GM23338 (cell line): ENCODE measurements at regions not wholly inside any gene's neighbourhood (a gene's known extent, or its start where the extent isn't known, plus 50 kb on each side); places are given as distances from the start of the nearest gene placed in this dataset.

ENCODE experiments used
- ATAC-seq: fragments of 200-7000 bp; cut with Tn5 transposase; 3 replicates; pipeline ENCODE4 v1.9.1; 2020
- DNase-seq: peaks from one replicate; pipeline ENCODE4 v3.0.0-alpha.2; 2015; ENCODE audit warnings: low spot score
- H2AFZ ChIP-seq: fragments of 200-600 bp; sonication (generic); 2 replicates; pipeline ENCODE4 v1.8.0; 2016; ENCODE audit warnings: antibody characterized with exemption, mild to moderate bottlenecking, moderate library complexity
- H3F3A ChIP-seq: fragments of 200-600 bp; sonication (generic); replicated peaks from 2 replicates; pipeline ENCODE4 v1.8.0; 2017; ENCODE audit warnings: antibody characterized with exemption, mixed run types, low read depth
- H3K27ac ChIP-seq: fragments of 200-600 bp; sonication (generic); 2 replicates; pipeline ENCODE4 v1.6.1; 2016; ENCODE audit warnings: low read depth
- H3K27me3 ChIP-seq: fragments of 200-600 bp; sonication (generic); 2 replicates; pipeline ENCODE4 v1.8.0; 2016; ENCODE audit warnings: mild to moderate bottlenecking, mixed run types, moderate library complexity; ENCODE audit not compliant: insufficient read depth
- H3K36me3 ChIP-seq: fragments of 200-600 bp; sonication (generic); 2 replicates; pipeline ENCODE4 v1.8.0; 2016; ENCODE audit warnings: mild to moderate bottlenecking; ENCODE audit not compliant: insufficient read depth
- H3K4me1 ChIP-seq: fragments of 200-600 bp; sonication (generic); 2 replicates; pipeline ENCODE4 v1.8.0; 2016; ENCODE audit warnings: mild to moderate bottlenecking, moderate library complexity; ENCODE audit not compliant: insufficient read depth
- H3K4me2 ChIP-seq: fragments of 200-600 bp; sonication (generic); 2 replicates; pipeline ENCODE4 v1.7.1; 2017; ENCODE audit warnings: mixed run types
- H3K4me3 ChIP-seq: fragments of 200-600 bp; sonication (generic); 2 replicates; pipeline ENCODE4 v1.6.1; 2016; ENCODE audit warnings: mixed run types
- H3K79me2 ChIP-seq: fragments of 200-600 bp; sonication (generic); replicated peaks from 2 replicates; pipeline ENCODE4 v1.8.0; 2017; ENCODE audit warnings: mild to moderate bottlenecking; ENCODE audit not compliant: insufficient read depth
- H3K9me2 ChIP-seq: fragments of 200-600 bp; sonication (generic); 2 replicates; pipeline ENCODE4 v1.8.0; 2017; ENCODE audit not compliant: insufficient read depth
- H4K20me1 ChIP-seq: fragments of 200-600 bp; sonication (generic); replicated peaks from 2 replicates; pipeline ENCODE4 v1.8.0; 2017; ENCODE audit warnings: mild to moderate bottlenecking; ENCODE audit not compliant: insufficient read depth
- H3K27ac Mint-ChIP-seq: 2 replicates; pipeline ENCODE4 v1.8.0; 2020; ENCODE audit warnings: inconsistent platforms, mild to moderate bottlenecking, moderate library complexity, mixed read lengths
- H3K27me3 Mint-ChIP-seq: 3 replicates; pipeline ENCODE4 v1.8.0; 2022; ENCODE audit warnings: low read depth, mild to moderate bottlenecking, moderate library complexity, mixed read lengths, inconsistent platforms; ENCODE audit not compliant: insufficient read depth, poor library complexity
- H3K36me3 Mint-ChIP-seq: 3 replicates; pipeline ENCODE4 v1.8.0; 2021; ENCODE audit warnings: low read depth, mild to moderate bottlenecking, inconsistent platforms, moderate library complexity, mixed read lengths
- H3K4me1 Mint-ChIP-seq: 3 replicates; pipeline ENCODE4 v1.8.0; 2020; ENCODE audit warnings: mild to moderate bottlenecking, inconsistent platforms, mixed read lengths
- H3K4me3 Mint-ChIP-seq: 3 replicates; pipeline ENCODE4 v1.8.0; 2021; ENCODE audit warnings: moderate library complexity, mild to moderate bottlenecking, inconsistent platforms, mixed read lengths
- H3K9me3 Mint-ChIP-seq: 3 replicates; pipeline ENCODE4 v1.8.0; 2020; ENCODE audit warnings: moderate library complexity, mild to moderate bottlenecking, inconsistent platforms, mixed read lengths
- CREB1 ChIP-seq: fragments of 250-450 bp; sonication (Bioruptor Pico); IDR thresholded peaks from 2 replicates; pipeline ENCODE4 v1.5.0; 2020; ENCODE audit warnings: low read depth, mild to moderate bottlenecking, moderate library complexity
- EZH2 ChIP-seq: fragments of 200-600 bp; sonication (generic); IDR thresholded peaks from one replicate; pipeline ENCODE4 v1.8.0; 2017; ENCODE audit warnings: antibody characterized with exemption, mild to moderate bottlenecking, low read depth; ENCODE audit not compliant: unreplicated experiment
- EZH2phosphoT487 ChIP-seq: fragments of 200-600 bp; sonication (generic); IDR thresholded peaks from one replicate; pipeline ENCODE4 v1.8.1; 2018; ENCODE audit warnings: antibody characterized with exemption; ENCODE audit not compliant: unreplicated experiment
- JUNB ChIP-seq: IDR thresholded peaks from one replicate; pipeline ENCODE4 v1.6.1; 2016; ENCODE audit warnings: antibody characterized with exemption; ENCODE audit not compliant: unreplicated experiment
- NANOG ChIP-seq: IDR thresholded peaks from 2 replicates; pipeline ENCODE4 v1.6.1; 2016; ENCODE audit warnings: antibody characterized with exemption, borderline replicate concordance
- POLR2AphosphoS5 ChIP-seq: IDR thresholded peaks from 2 replicates; pipeline ENCODE4 v1.6.1; 2016; ENCODE audit warnings: antibody characterized with exemption, low read depth
- STAT1 ChIP-seq: IDR thresholded peaks from one replicate; pipeline ENCODE4 v1.6.1; 2016; ENCODE audit warnings: antibody characterized with exemption; ENCODE audit not compliant: unreplicated experiment
- ZNF114 ChIP-seq: fragments of 250-450 bp; sonication (Bioruptor Pico); IDR thresholded peaks from 2 replicates; pipeline ENCODE4 v1.5.0; 2020; ENCODE audit warnings: mild to moderate bottlenecking, moderate library complexity
- ZNF331 ChIP-seq: fragments of 250-450 bp; sonication (Bioruptor Pico); IDR thresholded peaks from 2 replicates; pipeline ENCODE4 v1.5.0; 2020; ENCODE audit warnings: low read depth, mild to moderate bottlenecking, moderate library complexity
- TF ChIP-seq, protein P1 (sequence below): fragments of 250-450 bp; sonication (Bioruptor Pico); IDR thresholded peaks from 2 replicates; pipeline ENCODE4 v1.5.0; 2020; ENCODE audit warnings: mild to moderate bottlenecking, moderate library complexity
- TF ChIP-seq, protein P2 (sequence below): IDR thresholded peaks from one replicate; pipeline ENCODE4 v1.6.1; 2018; ENCODE audit warnings: antibody characterized with exemption; ENCODE audit not compliant: unreplicated experiment
- TF ChIP-seq, protein P3 (sequence below): IDR thresholded peaks from 2 replicates; pipeline ENCODE4 v1.6.1; 2016; ENCODE audit warnings: antibody characterized with exemption
- TF ChIP-seq, protein P4 (sequence below), 2 experiments: fragments of 200-600 bp in 1 of 2; sonication (generic) in 1 of 2; conservative IDR thresholded peaks; 2 replicates each; pipeline versions ENCODE4 v1.5.1 to v1.6.1; 2016 to 2017; ENCODE audit warnings: antibody characterized with exemption in 2 of 2, low read depth in 2 of 2, mild to moderate bottlenecking in 2 of 2, moderate library complexity in 1 of 2

DNA sequence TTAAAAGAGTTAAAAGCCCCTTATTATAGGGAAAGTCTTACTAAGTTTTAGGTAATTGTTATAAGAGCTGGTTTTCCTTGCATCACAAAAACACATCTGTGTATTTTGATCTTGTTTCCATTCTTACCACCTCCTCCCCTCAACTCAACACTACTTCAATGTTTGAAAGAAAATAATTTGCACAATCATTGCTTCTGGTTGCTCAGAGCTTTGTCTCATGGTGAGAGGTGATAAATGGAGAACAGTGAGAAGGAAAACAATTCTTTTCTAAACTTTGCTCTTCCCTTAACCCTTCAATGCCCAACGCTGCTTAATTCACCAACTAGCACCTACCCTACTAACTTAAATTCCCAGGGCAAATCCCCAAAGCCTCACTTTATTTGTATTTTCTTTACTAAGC, 268.1 kb upstream of the LINC00305 start:
- H3K4me2 ChIP-seq: peak overlapping the region; percentile 37; the same call in 1 of the 2 replicates
- H4K20me1 ChIP-seq: no peaks in the 10 kb centered on the region
- no peaks in the 10 kb centered on the region for H3F3A ChIP-seq
- H3K4me3 Mint-ChIP-seq: no peak overlapping the region
- H3K36me3 ChIP-seq: no peaks in the 10 kb centered on the region
- no peaks in the 10 kb centered on the region for H3K27me3 Mint-ChIP-seq
- H3K27ac ChIP-seq: 0 out of 2 replicates have a peak overlapping the region, but pooled peaks have one; percentile 11
- TF ChIP-seq EZH2phosphoT487 (no peak), EZH2 (no peak), CREB1 (no peak), POLR2AphosphoS5 (no peak), ZNF331 (CRISPR knock-in tag) (no peak), ZNF114 (CRISPR knock-in tag) (no peak), NANOG (peak; percentile 73; the same call in 1 of the 2 replicates), STAT1 (no peak), JUNB (no peak)
- TF ChIP-seq, protein P1, sequence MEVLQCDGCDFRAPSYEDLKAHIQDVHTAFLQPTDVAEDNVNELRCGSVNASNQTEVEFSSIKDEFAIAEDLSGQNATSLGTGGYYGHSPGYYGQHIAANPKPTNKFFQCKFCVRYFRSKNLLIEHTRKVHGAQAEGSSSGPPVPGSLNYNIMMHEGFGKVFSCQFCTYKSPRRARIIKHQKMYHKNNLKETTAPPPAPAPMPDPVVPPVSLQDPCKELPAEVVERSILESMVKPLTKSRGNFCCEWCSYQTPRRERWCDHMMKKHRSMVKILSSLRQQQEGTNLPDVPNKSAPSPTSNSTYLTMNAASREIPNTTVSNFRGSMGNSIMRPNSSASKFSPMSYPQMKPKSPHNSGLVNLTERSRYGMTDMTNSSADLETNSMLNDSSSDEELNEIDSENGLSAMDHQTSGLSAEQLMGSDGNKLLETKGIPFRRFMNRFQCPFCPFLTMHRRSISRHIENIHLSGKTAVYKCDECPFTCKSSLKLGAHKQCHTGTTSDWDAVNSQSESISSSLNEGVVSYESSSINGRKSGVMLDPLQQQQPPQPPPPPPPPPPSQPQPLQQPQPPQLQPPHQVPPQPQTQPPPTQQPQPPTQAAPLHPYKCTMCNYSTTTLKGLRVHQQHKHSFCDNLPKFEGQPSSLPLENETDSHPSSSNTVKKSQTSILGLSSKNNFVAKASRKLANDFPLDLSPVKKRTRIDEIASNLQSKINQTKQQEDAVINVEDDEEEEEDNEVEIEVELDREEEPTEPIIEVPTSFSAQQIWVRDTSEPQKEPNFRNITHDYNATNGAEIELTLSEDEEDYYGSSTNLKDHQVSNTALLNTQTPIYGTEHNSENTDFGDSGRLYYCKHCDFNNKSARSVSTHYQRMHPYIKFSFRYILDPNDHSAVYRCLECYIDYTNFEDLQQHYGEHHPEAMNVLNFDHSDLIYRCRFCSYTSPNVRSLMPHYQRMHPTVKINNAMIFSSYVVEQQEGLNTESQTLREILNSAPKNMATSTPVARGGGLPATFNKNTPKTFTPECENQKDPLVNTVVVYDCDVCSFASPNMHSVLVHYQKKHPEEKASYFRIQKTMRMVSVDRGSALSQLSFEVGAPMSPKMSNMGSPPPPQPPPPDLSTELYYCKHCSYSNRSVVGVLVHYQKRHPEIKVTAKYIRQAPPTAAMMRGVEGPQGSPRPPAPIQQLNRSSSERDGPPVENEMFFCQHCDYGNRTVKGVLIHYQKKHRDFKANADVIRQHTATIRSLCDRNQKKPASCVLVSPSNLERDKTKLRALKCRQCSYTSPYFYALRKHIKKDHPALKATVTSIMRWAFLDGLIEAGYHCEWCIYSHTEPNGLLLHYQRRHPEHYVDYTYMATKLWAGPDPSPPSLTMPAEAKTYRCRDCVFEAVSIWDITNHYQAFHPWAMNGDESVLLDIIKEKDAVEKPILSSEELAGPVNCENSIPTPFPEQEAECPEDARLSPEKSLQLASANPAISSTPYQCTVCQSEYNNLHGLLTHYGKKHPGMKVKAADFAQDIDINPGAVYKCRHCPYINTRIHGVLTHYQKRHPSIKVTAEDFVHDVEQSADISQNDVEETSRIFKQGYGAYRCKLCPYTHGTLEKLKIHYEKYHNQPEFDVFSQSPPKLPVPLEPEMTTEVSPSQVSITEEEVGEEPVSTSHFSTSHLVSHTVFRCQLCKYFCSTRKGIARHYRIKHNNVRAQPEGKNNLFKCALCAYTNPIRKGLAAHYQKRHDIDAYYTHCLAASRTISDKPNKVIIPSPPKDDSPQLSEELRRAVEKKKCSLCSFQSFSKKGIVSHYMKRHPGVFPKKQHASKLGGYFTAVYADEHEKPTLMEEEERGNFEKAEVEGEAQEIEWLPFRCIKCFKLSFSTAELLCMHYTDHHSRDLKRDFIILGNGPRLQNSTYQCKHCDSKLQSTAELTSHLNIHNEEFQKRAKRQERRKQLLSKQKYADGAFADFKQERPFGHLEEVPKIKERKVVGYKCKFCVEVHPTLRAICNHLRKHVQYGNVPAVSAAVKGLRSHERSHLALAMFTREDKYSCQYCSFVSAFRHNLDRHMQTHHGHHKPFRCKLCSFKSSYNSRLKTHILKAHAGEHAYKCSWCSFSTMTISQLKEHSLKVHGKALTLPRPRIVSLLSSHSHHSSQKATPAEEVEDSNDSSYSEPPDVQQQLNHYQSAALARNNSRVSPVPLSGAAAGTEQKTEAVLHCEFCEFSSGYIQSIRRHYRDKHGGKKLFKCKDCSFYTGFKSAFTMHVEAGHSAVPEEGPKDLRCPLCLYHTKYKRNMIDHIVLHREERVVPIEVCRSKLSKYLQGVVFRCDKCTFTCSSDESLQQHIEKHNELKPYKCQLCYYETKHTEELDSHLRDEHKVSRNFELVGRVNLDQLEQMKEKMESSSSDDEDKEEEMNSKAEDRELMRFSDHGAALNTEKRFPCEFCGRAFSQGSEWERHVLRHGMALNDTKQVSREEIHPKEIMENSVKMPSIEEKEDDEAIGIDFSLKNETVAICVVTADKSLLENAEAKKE (CRISPR knock-in tag): peak; percentile 83; the same call in 1 of the 2 replicates
- TF ChIP-seq, protein P2, sequence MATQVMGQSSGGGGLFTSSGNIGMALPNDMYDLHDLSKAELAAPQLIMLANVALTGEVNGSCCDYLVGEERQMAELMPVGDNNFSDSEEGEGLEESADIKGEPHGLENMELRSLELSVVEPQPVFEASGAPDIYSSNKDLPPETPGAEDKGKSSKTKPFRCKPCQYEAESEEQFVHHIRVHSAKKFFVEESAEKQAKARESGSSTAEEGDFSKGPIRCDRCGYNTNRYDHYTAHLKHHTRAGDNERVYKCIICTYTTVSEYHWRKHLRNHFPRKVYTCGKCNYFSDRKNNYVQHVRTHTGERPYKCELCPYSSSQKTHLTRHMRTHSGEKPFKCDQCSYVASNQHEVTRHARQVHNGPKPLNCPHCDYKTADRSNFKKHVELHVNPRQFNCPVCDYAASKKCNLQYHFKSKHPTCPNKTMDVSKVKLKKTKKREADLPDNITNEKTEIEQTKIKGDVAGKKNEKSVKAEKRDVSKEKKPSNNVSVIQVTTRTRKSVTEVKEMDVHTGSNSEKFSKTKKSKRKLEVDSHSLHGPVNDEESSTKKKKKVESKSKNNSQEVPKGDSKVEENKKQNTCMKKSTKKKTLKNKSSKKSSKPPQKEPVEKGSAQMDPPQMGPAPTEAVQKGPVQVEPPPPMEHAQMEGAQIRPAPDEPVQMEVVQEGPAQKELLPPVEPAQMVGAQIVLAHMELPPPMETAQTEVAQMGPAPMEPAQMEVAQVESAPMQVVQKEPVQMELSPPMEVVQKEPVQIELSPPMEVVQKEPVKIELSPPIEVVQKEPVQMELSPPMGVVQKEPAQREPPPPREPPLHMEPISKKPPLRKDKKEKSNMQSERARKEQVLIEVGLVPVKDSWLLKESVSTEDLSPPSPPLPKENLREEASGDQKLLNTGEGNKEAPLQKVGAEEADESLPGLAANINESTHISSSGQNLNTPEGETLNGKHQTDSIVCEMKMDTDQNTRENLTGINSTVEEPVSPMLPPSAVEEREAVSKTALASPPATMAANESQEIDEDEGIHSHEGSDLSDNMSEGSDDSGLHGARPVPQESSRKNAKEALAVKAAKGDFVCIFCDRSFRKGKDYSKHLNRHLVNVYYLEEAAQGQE: no peak
- TF ChIP-seq, protein P3, sequence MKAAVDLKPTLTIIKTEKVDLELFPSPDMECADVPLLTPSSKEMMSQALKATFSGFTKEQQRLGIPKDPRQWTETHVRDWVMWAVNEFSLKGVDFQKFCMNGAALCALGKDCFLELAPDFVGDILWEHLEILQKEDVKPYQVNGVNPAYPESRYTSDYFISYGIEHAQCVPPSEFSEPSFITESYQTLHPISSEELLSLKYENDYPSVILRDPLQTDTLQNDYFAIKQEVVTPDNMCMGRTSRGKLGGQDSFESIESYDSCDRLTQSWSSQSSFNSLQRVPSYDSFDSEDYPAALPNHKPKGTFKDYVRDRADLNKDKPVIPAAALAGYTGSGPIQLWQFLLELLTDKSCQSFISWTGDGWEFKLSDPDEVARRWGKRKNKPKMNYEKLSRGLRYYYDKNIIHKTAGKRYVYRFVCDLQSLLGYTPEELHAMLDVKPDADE: no peak
- TF ChIP-seq, protein P4, sequence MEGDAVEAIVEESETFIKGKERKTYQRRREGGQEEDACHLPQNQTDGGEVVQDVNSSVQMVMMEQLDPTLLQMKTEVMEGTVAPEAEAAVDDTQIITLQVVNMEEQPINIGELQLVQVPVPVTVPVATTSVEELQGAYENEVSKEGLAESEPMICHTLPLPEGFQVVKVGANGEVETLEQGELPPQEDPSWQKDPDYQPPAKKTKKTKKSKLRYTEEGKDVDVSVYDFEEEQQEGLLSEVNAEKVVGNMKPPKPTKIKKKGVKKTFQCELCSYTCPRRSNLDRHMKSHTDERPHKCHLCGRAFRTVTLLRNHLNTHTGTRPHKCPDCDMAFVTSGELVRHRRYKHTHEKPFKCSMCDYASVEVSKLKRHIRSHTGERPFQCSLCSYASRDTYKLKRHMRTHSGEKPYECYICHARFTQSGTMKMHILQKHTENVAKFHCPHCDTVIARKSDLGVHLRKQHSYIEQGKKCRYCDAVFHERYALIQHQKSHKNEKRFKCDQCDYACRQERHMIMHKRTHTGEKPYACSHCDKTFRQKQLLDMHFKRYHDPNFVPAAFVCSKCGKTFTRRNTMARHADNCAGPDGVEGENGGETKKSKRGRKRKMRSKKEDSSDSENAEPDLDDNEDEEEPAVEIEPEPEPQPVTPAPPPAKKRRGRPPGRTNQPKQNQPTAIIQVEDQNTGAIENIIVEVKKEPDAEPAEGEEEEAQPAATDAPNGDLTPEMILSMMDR (conservative IDR thresholded peaks at IDR 0.05; ENCODE audit: low read depth in 2 of 2): no peak
- peaks cover 4% of the 10 kb centered on the region; the same call in 1 of the 3 replicates for H3K9me3 Mint-ChIP-seq
- peak; percentile 75 for ATAC-seq
- peak overlapping the region; percentile 5; the same call in 1 of the 2 replicates for H3K4me3 ChIP-seq
- H3K79me2 ChIP-seq: no peaks in the 10 kb centered on the region
- H2AFZ ChIP-seq: no peak overlapping the region
- peaks cover 4% of the 10 kb centered on the region; the same call in 1 of the 3 replicates for H3K36me3 Mint-ChIP-seq
- DNase-seq: peak; percentile 27
- H3K4me1 ChIP-seq: peaks cover 21% of the 10 kb centered on the region
- no peak overlapping the region for H3K27ac Mint-ChIP-seq
- H3K9me2 ChIP-seq: peaks cover 9% of the 10 kb centered on the region; the same call in 1 of the 2 replicates
- no peaks in the 10 kb centered on the region for H3K27me3 ChIP-seq
- H3K4me1 Mint-ChIP-seq: peaks cover 23% of the 10 kb centered on the region
